T-helper 17 cell (primary cell): ENCODE measurements at regions not wholly inside any gene's neighbourhood (a gene's known extent, or its start where the extent isn't known, plus 50 kb on each side); places are given as distances from the start of the nearest gene placed in this dataset.
"Not testable (repeated sequence)": the region's sequence is repeated elsewhere in the genome, so short reads cannot be mapped to it uniquely, and the experiment has no call there.

Experiments used
- ATAC-seq: fragments of 150-1000 bp; cut with Tn5 transposase; 2 replicates; pipeline ENCODE4 v1.10.0; 2021; ENCODE audit warnings: mild to moderate bottlenecking, moderate library complexity
- DNase-seq, 3 donors: peaks; one replicate each; pipeline versions ENCODE4 v3.0.0 to v3.0.0-alpha.2; 2020 to 2021
- H3K9me3 ChIP-seq: one replicate; pipeline ENCODE4 v1.7.0; 2013; ENCODE audit warnings: low read length, mild to moderate bottlenecking; ENCODE audit not compliant: control insufficient read depth, poor library complexity, severe bottlenecking
- H3K27ac Mint-ChIP-seq: one replicate; pipeline ENCODE4 v1.8.0; 2022; ENCODE audit warnings: mild to moderate bottlenecking, moderate library complexity, mixed read lengths
- H3K27me3 Mint-ChIP-seq: one replicate; pipeline ENCODE4 v1.8.0; 2022; ENCODE audit warnings: mixed read lengths
- H3K36me3 Mint-ChIP-seq: one replicate; pipeline ENCODE4 v1.8.0; 2022; ENCODE audit warnings: low read depth, mixed read lengths
- H3K4me1 Mint-ChIP-seq: one replicate; pipeline ENCODE4 v1.8.0; 2022; ENCODE audit warnings: mild to moderate bottlenecking, mixed read lengths
- H3K4me3 Mint-ChIP-seq: one replicate; pipeline ENCODE4 v1.8.0; 2022; ENCODE audit warnings: mild to moderate bottlenecking, moderate library complexity, mixed read lengths

DNA sequence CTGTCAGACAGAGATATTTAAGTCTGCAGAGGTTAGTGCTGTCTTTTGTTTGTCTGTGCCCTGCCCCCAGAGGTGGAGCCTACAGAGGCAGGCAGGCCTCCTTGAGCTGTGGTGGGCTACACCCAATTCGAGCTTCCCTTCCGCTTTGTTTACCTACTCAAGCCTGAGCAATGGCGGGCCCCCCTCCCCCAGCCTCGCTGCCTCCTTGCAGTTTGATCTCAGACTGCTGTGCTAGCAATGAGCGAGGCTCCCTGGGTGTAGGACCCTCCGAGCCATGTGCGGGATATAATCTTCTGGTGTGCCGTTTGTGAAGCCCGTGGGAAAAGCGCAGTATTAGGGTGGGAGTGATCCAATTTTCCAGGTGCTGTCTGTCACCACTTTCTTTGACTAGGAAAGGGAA, 366.3 kb upstream of the MAGEB18 start:
- not testable (repeated sequence) for H3K9me3 ChIP-seq, H3K27ac Mint-ChIP-seq, H3K36me3 Mint-ChIP-seq, H3K4me3 Mint-ChIP-seq, H3K27me3 Mint-ChIP-seq, ATAC-seq, H3K4me1 Mint-ChIP-seq
- peak in 1 of 3 donors; percentile 2 for DNase-seq

DNA sequence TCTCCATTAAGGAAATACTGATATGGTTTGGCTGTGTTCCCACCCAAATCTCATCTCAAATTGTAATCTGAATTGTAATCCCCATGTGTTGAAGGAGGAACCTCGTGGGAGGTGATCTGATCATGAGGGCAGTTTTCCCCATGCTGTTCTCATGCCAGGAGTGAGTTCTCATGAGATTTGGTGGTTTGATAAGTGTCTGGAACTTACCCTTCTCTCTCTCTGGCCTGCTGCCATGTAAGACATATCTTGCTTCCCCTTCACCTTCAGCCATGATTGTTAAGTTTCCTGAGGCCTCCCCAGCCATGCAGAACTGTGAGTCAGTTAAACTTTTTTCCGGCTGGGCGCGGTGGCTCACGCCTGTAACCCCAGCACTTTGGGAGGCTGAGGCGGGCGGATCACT, 340.3 kb upstream of the MAGEB18 start:
- not testable (repeated sequence) for ATAC-seq, H3K4me1 Mint-ChIP-seq, H3K9me3 ChIP-seq, H3K4me3 Mint-ChIP-seq, H3K36me3 Mint-ChIP-seq, H3K27ac Mint-ChIP-seq, DNase-seq, H3K27me3 Mint-ChIP-seq

DNA sequence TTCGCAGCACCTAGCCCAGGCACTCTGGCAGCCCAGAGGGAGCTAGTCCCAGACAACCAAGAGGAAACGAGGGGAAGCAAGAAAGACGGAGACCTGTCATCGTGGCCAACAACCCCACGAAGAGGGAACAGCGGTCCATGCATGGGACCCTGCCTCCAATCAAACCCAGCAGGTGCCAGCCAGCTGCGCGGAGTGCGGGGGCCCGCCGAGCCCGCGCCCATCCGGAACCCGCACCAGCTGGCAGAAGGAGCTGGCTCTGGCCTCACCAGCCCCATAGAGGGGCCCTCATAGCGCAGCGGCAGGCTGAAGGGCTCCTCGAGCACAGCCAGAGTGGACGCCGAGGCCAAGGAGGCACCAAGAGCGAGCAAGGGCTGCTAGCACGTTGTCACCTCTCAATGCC, 332.4 kb upstream of the MAGEB18 start:
- no peaks in the 10 kb centered on the region for H3K9me3 ChIP-seq
- Mint-ChIP-seq H3K27ac (no peak overlapping the region), H3K4me3 (no peak overlapping the region), H3K4me1 (no peaks in the 10 kb centered on the region), H3K36me3 (no peaks in the 10 kb centered on the region), H3K27me3 (no peaks in the 10 kb centered on the region)
- DNase-seq (no peak), ATAC-seq (no peak)

DNA sequence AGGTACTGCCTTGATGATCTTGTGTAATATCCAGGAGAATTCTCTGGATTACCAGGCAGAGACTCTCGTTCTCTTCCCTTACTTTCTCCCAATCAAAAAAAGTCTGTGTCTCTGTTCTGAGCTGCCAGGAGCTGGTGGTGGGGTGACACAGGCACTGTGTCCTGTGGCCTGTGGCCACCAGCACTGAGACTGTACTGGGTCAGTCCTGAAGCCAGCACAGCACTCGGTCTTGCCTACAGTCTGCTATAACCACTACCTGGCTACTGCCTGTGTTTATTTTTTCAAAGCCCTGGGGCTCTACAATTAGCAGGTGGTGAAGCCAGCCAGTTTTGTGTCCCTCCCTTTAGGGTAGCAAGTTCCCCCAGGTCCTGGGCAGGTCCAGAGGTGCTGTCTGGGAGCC, 331.1 kb upstream of the MAGEB18 start:
- ATAC-seq (no peak), DNase-seq (no peak)
- Mint-ChIP-seq H3K4me3 (no peak overlapping the region), H3K27me3 (no peaks in the 10 kb centered on the region), H3K36me3 (no peaks in the 10 kb centered on the region), H3K27ac (no peak overlapping the region), H3K4me1 (no peaks in the 10 kb centered on the region)
- H3K9me3 ChIP-seq, result no peaks in the 10 kb centered on the region

DNA sequence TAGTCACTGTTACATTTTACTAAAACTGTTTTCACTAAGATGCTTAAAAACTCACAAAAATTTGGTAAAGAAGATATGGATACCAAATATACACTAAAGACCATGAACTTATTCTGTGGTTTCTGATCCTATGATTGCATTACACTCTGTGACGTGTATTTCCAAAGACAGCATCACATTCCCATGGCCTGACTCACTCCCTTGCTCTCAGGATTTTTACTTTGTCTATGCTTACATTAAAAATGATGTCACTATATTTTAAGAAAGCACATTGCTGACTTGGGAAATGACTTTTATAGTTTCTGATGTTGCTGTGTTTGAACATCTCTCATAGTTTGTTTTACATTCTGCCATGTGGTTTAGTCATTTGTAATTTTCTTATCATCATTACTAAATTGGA, 327.9 kb upstream of the MAGEB18 start:
- no peaks in the 10 kb centered on the region for H3K36me3 Mint-ChIP-seq
- no peaks in the 10 kb centered on the region for H3K4me1 Mint-ChIP-seq
- DNase-seq, result no peak
- no peaks in the 10 kb centered on the region for H3K9me3 ChIP-seq
- H3K27ac Mint-ChIP-seq, result no peak overlapping the region
- ATAC-seq, result no peak
- H3K27me3 Mint-ChIP-seq, result no peaks in the 10 kb centered on the region
- no peak overlapping the region for H3K4me3 Mint-ChIP-seq

DNA sequence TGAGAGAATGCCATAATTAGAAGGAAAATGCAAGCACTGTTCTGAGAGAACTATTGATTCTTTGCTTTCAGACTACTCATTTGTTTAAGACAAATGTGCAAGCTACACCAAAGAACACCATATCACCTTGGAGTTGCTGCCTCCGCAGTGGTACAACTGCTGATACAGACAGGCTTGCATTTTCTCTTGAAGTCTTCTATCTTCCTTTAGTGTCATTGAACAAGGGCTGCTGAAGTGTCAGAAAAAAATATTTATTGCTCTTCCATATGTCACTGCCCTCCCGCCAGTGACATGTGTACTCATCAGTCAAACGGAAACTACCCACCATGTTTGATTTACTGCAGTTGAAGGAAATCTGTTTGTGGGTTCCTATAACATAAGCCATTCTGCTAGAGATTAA, 318.3 kb upstream of the MAGEB18 start:
- ATAC-seq (no peak), DNase-seq (no peak)
- no peak overlapping the region for H3K4me3 Mint-ChIP-seq
- H3K36me3 Mint-ChIP-seq, result no peaks in the 10 kb centered on the region
- H3K27me3 Mint-ChIP-seq, result no peaks in the 10 kb centered on the region
- no peaks in the 10 kb centered on the region for H3K4me1 Mint-ChIP-seq
- H3K9me3 ChIP-seq, result no peaks in the 10 kb centered on the region
- no peak overlapping the region for H3K27ac Mint-ChIP-seq

DNA sequence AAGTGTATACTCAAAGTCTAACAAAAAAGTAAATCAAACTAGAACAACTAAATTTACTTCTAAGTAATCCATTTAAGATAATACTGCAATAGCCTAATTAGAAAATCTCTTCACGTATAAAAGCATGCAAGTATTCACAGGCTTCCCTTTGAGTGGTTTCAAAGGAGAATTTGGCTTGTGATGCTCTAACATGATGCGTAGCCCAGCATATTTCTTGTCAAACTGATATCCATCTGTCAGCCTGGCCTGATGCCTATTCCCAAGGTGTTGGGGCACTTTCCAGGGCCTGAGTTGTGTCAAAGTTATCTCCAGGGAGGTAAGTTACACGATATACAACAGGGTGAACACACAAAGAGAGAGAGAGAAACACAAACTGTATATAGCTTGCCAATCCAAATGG, 287.0 kb upstream of the MAGEB18 start:
- ATAC-seq (no peak), DNase-seq (no peak)
- no peaks in the 10 kb centered on the region for H3K9me3 ChIP-seq
- H3K27me3 Mint-ChIP-seq, result no peaks in the 10 kb centered on the region
- no peak overlapping the region for H3K4me3 Mint-ChIP-seq
- H3K4me1 Mint-ChIP-seq, result no peaks in the 10 kb centered on the region
- no peaks in the 10 kb centered on the region for H3K36me3 Mint-ChIP-seq
- no peak overlapping the region for H3K27ac Mint-ChIP-seq

DNA sequence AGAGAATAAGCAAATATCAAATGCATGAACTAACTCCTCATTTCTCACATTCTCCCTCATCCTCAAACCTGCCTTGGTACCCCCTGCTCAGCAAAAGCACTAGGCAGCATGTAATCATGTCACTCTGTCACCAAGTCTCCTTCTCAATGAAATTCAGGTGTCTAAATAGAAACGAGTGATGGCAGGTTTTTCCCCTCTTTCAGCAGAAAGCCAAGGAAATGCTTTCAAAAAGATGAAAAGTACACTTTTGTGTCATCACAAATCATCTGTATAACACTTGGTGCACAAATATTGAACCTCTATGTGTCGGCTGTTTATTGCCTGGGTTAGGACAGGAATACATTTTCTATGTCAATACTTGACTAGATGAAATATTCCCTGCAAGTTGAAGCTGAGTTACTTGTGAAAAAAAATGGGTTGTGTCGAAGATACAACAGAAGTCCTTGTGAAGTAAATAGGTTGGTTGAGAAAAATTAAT, 285.1 kb upstream of the MAGEB18 start:
- H3K4me1 Mint-ChIP-seq, result no peaks in the 10 kb centered on the region
- no peak overlapping the region for H3K27ac Mint-ChIP-seq
- H3K27me3 Mint-ChIP-seq, result no peaks in the 10 kb centered on the region
- no peaks in the 10 kb centered on the region for H3K9me3 ChIP-seq
- no peak overlapping the region for H3K4me3 Mint-ChIP-seq
- ATAC-seq, result no peak
- no peak for DNase-seq
- H3K36me3 Mint-ChIP-seq, result no peaks in the 10 kb centered on the region

DNA sequence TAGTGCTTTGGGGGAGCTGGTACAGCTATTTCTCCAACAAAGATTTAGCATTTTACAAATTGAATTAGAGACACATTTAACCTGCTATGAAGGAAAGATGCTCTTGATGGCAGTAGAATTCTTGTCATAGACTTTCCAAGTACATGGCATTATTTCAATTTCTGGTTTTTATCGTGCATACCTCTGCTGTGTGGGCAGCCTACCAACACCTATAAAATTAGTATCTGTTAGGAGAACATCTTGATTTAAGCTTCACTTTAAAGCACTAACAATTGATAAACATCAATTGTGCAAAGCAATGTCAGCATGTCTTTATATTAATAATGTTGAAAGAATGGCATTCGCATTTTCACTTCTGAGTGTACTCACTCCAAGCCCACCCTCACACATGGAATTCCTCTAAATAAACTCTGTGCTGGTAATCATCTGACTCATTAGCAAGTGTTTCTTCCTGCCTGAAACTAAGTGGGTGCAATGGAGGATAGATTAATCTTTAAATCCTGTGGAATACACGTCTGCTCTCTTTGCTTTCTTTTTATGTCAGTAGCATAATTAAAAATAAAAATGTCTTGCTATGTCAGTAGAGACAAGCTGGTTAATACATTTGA, 279.8 kb upstream of the MAGEB18 start:
- no peak for DNase-seq
- H3K4me3 Mint-ChIP-seq, result no peak overlapping the region
- no peaks in the 10 kb centered on the region for H3K4me1 Mint-ChIP-seq
- H3K9me3 ChIP-seq, result no peaks in the 10 kb centered on the region
- H3K27ac Mint-ChIP-seq, result no peak overlapping the region
- no peaks in the 10 kb centered on the region for H3K27me3 Mint-ChIP-seq
- ATAC-seq, result no peak
- H3K36me3 Mint-ChIP-seq, result no peaks in the 10 kb centered on the region

DNA sequence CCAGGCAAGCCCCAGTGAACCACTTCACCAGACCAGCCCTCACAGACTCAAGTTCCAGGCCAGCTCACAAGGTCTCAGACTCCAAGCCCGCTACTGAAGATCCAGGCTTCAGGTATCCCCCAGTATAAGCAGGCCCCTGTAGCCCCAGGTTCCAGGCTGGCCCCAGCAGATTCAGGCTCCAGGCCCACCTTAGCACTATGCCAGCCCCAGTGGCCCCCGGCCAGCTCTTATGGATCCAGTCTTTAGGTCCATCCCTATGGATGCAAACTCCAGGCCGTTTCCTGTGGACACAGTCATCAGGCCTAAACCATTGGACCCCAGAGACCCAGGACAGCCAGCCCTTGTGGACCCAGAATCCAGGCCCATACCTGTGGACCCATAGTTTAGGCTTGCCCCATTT, 277.8 kb upstream of the MAGEB18 start:
- no peaks in the 10 kb centered on the region for H3K9me3 ChIP-seq
- ATAC-seq (no peak), DNase-seq (no peak)
- Mint-ChIP-seq H3K27ac (no peak overlapping the region), H3K4me3 (no peak overlapping the region), H3K36me3 (no peaks in the 10 kb centered on the region), H3K4me1 (no peaks in the 10 kb centered on the region), H3K27me3 (no peaks in the 10 kb centered on the region)

DNA sequence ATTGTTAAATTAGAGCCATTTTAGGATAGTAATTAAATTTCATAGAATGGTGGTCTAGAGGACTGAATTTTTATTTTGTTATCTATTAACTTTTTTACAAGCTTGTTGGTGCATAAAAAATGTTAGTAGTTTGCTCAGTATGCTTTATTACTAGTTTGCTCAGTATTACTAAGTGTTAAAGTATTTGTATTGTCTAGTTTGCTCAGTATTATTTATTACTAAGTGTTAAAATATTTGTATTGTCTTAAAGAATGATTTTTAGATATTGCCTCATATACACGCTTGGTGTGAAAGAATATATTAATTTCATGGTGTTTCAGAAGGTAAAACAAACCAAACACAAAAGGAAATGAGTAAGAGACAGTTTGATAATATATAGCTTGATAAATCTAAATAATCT, 268.4 kb upstream of the MAGEB18 start:
- DNase-seq (no peak), ATAC-seq (no peak)
- no peaks in the 10 kb centered on the region for H3K4me1 Mint-ChIP-seq
- H3K27me3 Mint-ChIP-seq, result no peaks in the 10 kb centered on the region
- no peaks in the 10 kb centered on the region for H3K36me3 Mint-ChIP-seq
- no peak overlapping the region for H3K27ac Mint-ChIP-seq
- H3K9me3 ChIP-seq, result no peaks in the 10 kb centered on the region
- H3K4me3 Mint-ChIP-seq, result no peak overlapping the region

DNA sequence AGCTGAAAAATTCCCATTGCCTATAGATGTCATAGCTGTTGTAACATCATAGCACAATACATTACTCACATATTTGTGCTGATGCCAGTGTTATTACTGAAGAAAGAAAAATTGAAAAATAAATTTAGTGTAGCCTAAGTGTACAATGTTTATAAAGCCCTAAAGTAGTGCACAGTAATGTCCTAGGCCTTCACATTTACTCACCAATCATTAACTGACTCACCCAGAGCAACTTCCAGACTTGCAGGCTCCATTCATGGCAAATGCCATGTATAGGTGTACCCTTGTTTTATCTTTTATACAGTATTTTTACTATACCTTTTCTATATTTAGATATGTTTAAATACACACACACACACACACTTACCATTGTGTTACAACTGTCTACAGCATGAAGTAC, 265.4 kb upstream of the MAGEB18 start:
- H3K9me3 ChIP-seq, result no peaks in the 10 kb centered on the region
- H3K36me3 Mint-ChIP-seq, result no peaks in the 10 kb centered on the region
- ATAC-seq, result no peak
- H3K27ac Mint-ChIP-seq, result no peak overlapping the region
- no peaks in the 10 kb centered on the region for H3K27me3 Mint-ChIP-seq
- H3K4me3 Mint-ChIP-seq, result no peak overlapping the region
- no peak for DNase-seq
- no peaks in the 10 kb centered on the region for H3K4me1 Mint-ChIP-seq

DNA sequence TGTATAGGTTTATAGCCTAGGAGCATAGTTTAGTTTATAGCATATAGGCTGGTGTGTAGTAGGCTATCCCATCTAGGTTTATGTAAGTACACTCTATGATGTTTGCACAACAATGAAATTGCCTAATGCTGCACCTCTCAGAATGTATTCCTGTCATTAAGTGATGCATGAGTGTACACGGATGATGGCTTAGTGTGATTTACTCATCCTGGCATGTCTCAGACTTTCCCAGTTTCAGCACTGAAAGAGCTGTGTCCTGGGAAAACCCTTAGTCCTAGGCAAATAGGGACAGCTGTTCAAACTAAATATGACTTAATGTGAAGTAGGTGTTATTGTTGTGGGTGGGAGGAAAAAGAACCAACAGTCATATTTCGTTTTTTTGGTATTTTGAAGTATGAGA, 264.9 kb upstream of the MAGEB18 start:
- no peak overlapping the region for H3K27ac Mint-ChIP-seq
- no peaks in the 10 kb centered on the region for H3K4me1 Mint-ChIP-seq
- H3K36me3 Mint-ChIP-seq, result no peaks in the 10 kb centered on the region
- no peaks in the 10 kb centered on the region for H3K9me3 ChIP-seq
- ATAC-seq (no peak), DNase-seq (no peak)
- no peak overlapping the region for H3K4me3 Mint-ChIP-seq
- H3K27me3 Mint-ChIP-seq, result no peaks in the 10 kb centered on the region

DNA sequence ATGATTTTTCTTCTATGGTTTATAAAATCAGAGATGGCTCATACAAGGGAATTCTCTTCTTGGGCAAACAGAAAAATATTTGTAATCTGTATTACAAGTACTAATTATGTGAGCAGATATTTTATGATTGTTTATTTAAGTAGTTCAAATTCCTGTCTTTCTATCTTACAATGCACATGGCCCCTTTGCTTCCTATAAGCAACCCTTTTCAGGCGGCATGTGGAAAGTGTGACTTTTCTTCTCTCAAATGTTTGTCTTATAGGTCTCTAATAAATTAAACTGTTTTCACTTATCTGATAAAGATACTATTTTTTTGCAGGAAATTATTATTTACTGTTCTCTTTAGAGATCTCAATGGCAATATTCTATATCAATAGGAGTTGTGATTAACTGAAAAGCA, 259.3 kb upstream of the MAGEB18 start:
- Mint-ChIP-seq H3K36me3 (no peaks in the 10 kb centered on the region), H3K27ac (no peak overlapping the region), H3K4me3 (no peak overlapping the region), H3K27me3 (no peaks in the 10 kb centered on the region), H3K4me1 (no peaks in the 10 kb centered on the region)
- no peaks in the 10 kb centered on the region for H3K9me3 ChIP-seq
- no peak for DNase-seq
- no peak for ATAC-seq
